Activated CD8-positive, alpha-beta memory T cell treated with anti-CD3 and anti-CD28 coated beads, Interleukin-2, amount 50 U/mL, for 1 hour (primary cell): ENCODE measurements at regions not wholly inside any gene's neighbourhood (a gene's known extent, or its start where the extent isn't known, plus 50 kb on each side); places are given as distances from the start of the nearest gene placed in this dataset.
"Not testable (repeated sequence)": the region's sequence is repeated elsewhere in the genome, so short reads cannot be mapped to it uniquely, and the experiment has no call there.

Experiments
- DNase-seq: peaks from one replicate; pipeline ENCODE4 v3.0.0-alpha.2; 2020; ENCODE audit errors: extremely low read depth

DNA sequence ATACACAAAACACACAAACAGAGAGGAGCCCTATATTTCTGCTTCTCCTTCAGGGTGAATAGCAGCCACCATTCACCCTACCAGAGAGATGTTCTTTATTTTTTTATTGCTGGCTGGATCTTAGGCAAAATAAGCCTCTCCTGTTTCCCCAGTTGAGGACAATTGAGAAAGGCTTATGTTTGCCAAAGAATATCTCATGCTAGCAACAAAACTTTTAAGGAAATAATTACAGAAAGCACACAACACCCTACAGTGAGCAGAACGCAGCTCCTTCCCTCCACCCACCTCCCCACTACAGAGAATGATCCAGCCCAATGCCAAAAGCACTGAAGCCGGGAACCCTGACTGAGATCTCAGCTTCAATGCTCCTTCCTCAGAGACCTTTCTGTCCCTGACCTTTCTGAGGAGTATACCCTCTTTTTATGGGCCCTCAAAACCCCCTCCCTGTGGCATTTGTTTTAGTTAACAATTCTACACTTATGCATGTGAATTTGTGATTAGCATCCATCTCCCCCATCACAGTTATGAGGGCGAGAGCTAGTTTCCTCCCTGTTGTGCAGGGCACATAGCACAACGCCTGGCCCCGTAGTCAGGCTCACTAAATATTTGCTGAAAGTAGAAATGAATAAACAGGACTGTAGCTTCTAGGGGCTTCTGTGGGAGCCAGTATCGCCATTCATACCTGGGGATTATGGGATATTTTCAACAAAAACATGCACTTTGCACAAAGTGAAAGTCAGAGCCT is 491.6 kb upstream of the CDH4 start:
- DNase-seq, result no peak

DNA sequence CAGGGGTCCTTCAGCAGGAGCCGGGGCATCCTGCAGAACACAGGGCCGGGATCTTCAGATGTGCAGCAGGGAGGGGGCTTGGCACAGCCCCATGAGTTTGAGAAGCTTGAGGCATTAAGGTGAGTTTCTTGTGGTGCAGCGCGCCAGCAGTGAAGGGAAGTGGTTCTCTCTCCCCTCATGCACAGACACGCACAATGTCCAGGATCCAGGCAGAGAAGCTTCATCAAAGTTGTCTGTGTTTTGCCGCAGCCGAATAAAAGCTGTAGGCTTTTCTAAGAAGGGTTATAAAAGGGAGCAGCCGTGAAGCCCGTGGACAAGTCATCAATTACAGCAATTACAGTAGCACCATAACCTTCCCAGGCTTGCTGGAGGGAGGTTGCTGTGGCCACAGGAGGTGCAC is 491.0 kb upstream of the CDH4 start:
- no peak for DNase-seq

DNA sequence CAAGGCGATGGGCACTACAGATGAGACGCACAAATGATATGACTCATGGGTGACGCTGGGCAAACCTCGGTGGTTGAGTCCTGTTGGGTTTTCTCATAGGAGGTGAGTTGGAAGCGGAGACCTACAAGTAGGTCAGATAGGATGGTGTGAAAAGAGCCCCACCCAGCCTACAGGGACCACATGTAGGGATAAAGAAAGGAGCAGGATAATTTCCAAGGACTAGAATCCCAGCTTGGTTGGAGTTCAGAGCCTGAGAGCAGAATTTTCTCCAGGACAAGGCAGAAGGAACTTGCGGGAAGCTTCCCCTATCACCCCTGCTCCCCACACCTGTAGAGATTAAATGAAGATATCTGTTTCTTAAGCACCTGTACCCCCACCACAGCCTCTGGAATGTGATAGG is 489.7 kb upstream of the CDH4 start:
- DNase-seq, result no peak

GRCh38 chr20:60764328-60764727 is 487.7 kb upstream of the CDH4 start:
- DNase-seq, result no peak

- no peak for DNase-seq
These were observed 487.3 kb upstream of the CDH4 start for GRCh38 chr20:60764771-60765170.

DNA sequence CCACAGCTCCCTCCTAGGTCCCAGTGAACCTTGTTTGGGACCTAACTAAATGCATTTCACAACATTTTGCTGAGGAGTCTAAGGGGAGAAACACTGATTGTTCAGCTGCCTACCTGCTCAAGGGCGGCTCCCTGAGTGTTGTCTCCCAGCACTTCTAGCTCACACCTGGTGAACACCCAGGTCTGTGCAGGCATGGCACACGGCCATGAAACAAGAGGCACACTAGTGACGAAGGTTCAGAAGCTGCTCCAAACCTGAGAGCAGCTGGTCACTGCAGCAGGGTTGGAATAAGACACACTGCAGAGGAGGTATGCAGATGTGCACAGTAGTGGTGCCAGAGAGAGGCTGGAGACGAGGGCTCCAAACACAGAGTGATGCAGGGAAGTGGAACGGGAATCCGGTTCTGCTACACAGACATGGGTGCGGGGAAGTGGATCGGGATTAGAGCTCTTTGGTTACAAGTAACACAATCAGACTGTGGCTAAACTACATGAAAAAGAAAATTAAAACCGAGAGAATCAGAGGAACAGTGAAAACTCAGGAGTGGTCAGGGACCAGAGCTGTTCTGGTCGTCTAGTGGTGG is 486.1 kb upstream of the CDH4 start:
- no peak for DNase-seq

- no peak for DNase-seq
These were observed 483.8 kb upstream of the CDH4 start for GRCh38 chr20:60768216-60768615.

DNA sequence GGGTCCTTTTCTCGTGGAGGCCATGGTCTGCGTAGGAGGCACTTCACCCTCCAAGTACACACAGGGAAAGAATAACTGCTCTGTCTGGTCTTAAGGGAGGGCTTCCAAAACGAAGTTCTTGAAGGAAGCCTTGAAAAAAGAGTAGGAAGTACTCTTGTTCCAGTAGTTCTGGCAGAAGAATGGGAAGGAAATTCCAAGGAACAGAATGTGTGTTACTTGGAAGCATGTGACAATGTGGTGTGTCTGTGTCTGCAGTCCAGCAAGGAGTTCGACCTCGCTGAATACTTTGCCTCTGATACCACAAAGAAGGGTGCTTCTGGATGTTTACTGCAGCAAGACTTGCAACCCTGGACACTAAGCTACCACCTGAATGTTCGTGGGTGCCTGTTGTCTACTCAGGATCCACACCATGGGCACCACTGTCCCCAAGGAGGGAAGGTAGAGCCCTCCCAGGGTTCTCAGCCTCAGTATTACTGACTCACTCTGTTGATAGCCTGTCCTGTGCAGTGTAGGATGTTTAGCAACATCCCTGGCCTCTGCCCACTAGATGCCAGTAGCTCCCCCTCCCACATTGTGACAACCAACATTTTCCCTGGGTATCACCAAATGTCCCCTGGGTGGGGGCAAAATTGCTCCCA is 471.6 kb upstream of the CDH4 start:
- DNase-seq, result no peak

DNA sequence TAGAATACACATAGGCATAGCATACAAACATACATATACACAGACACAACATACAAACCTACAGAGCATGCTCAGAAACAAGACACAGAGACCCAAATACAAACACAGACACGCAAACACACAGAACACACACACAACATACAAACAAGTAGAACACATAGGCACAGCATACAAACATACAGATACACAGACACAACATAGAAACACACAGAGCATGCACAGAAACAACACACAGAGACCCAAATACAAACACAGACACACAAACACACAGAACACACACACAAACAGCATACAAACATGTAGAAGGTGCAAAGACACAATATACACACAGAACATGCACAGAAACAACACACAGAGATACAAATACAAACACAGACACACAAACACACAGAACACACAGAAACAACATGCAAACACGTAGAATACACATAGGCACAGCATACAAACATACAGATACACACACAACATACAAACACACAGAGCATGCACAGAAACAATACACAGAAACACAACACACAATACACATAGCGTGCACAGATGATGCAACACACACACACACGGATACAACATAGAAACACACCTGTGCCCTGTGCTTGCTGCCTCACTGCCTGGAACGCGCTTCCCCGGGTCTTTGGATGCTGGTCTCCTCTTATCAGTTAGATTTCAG is 469.0 kb upstream of the CDH4 start:
- no peak for DNase-seq

DNA sequence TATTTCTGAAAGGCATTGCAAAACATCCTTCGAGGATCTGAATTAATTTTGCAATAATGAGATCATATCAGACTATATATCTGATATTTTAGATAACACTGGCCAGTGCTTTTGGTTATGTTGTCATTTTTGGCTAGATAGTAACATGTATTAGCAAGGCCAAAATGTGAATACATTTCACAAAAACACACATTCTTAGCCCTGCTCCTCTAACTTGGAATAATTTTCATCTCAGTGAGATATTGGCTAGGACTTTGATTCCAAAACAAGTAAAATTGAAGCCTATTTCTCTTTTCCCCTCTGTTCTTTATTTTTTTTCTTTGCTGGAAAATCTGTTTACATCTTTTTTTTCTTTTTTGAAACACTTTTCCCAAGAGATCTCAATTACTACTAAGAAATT is 466.8 kb upstream of the CDH4 start:
- DNase-seq, result no peak

DNA sequence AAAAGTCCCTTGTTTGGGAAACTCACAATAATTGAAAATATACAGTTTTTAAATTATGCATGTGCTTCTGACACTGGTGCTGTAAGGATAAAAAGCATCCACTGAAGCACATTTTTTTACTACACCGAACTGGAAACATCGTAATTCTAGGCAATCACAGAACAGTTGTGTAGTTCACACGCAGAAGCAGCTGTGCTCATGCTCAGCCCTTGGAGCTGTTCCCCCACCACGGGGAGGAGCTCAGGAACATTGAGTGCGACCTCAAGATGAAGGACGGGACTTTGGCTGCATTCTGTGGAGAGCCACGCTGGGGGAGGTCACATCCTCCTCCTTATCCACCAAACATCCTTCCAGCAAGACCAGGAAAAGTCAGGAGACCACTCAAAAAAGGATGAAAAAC is 466.3 kb upstream of the CDH4 start:
- DNase-seq, result no peak

DNA sequence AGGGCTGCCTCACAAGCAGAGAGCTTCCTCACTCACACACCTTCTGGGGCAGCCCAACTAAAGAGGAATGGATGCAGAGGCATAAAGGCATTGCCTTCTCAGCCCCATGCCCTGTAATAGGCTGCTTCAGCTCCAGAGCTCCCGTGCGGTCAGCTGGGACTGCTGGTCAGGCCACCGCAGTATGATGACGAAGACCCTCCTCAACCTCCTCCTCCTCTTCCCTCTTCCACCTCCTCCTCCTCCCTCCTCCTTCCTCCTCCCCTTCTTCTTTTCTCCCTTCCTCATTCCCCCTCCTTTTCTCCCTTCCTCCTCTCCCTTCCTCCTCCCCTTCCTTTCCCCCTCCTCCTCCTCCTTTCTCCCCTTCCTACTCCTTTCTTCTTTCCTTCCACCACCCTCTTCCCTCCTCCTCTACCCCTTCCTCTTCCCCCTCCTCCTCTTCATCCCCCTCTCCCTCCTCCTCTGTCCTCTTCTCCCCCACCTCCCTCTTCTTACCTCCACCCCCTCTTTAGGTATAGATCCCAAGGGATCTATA is 465.3 kb upstream of the CDH4 start:
- DNase-seq, result no peak

DNA sequence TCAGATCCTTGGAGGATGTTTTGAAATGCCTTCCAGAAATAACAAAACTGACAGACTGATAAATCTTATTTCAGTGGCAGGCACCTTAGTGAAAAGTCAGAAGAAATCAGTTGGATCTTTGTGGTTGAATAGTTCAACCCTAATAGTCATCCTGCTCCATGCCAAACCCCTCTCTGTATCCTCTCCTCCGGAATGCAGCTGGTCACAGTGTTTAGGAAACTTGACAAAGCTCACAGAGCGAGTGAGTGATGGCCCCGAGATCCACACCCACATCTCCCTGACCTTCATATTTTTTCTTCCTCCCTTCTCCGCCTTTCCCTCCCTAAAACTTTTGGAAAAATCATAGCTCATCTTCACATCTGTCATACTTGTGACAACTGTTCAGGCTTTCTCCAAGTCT is 464.8 kb upstream of the CDH4 start:
- no peak for DNase-seq

DNA sequence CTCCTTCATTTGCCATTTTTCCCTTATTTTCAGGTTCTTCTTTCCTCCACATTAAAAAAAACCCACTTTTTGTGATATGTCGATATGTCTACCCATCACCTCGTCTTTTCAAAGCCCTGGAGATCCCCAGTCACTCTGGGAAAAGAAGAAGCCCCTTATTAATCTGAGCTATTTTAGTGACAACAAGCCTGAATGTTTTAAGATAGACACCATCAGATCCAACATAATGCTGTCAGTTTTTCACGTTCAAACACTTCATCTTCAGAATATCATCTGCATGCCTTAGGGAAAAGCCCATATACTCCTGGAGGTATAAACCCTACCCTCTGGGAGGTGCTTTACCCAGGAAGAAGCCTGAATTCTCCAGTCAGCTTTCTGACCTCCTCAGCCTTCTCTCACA is 464.0 kb upstream of the CDH4 start:
- no peak for DNase-seq

- DNase-seq, result no peak
These were observed 462.7 kb upstream of the CDH4 start for GRCh38 chr20:60789399-60789798.

- not testable (repeated sequence) for DNase-seq
These were observed 461.7 kb upstream of the CDH4 start for GRCh38 chr20:60790339-60790738.

DNA sequence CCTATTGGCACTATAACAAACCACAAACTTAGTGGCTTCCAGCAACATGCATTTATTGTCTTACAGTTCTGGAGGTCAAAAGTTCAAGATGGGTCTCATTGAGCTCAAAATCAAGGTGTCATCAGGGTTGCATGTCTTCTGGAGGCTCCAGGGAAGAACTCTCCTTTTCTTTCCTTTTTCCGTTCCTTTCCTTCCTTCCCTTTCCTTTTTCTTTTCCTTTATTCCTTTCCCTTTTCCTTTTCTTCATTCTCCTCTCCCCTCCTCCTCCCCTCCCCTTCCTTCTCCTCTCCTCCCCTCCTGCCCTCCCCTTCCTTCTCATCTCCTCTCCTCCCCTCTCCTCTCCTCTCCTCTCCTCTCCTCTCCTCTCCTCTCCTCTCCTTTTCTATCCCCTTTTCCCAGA is 460.2 kb upstream of the CDH4 start:
- no peak for DNase-seq

DNA sequence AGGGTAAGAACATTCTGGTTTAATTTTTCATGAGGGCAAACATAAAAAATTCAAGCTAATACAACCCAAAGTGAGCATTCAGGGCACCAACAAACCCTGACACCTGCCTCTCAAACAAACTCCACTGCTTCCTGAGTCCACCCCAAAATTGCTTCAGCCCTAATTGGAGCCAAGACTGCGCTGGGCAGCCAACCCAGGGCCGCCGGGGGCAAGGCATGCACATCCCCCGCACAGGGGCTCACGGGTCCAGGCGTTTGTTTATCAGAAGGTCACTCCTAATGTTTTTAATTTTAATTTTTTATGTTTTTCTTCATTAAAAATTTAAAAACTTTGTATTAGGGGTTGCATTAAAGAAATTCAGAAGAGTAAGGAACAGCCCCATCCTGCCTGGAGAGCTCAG is 459.1 kb upstream of the CDH4 start:
- no peak for DNase-seq

DNA sequence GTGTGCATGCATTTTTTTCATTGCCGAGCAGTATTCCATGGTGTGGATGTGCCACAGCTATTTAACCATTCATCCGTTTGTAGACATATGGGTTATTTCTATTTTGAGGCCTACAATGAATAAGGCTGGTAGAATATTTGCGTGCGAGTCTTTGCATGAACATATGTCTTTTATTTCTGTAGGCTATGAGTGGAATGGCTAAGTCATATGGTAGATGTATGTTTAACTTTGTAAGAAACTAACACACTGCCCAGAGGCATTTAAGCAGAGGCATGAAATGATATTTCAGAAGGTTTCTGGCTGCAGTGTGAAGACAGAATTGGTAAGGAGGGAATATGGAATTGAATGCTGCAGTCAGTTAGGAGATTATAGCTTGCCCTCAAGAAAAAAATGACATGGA is 457.4 kb upstream of the CDH4 start:
- DNase-seq, result no peak

DNA sequence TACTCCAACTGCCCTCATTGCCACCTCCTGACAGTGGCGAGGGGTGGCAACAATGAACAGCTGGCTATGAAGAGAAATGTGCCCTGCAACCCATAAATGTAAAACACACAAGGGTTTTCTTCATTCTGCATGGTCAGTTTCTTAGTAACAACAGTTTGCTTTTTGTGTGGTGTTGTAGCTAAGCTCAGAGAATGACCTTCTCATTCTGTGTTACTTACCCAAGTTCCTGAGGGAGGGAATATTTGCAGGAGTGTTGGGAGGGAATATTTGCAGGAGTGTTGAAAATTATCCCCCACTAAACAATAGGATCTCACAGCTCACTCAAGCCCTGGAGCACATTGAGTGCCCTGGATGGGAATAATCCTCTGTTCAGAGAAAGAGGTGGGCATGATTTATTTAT is 456.4 kb upstream of the CDH4 start:
- no peak for DNase-seq

GRCh38 chr20:60800185-60800584 is 451.9 kb upstream of the CDH4 start:
- DNase-seq, result no peak

DNA sequence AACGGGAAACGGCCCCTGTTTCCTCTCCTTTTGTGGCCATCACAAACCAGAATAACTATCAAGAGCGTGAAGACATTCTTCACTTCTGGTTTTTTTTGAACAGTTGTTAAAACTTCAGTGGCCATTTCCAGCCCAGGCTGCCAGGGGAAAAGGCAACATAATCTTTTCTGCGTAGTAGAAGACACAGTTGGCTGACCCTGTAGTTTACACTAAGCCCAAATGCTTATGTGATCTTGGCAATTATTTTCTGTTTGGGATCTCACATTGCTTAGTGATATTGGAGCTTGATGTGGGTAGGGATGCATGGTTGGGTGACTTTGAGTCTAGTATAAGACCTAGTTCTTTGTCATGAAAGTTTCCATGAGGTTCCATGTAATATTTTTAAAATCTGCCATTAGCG is 449.4 kb upstream of the CDH4 start:
- DNase-seq, result no peak
